BLaER1 treated with 17β-estradiol and CSF1 and Interleukin-3, amounts not matched to agents 10 nM and 100 nM (cell line): ENCODE measurements at regions not wholly inside any gene's neighbourhood (a gene's known extent, or its start where the extent isn't known, plus 50 kb on each side); places are given as distances from the start of the nearest gene placed in this dataset.

Experiments
- H3K27ac ChIP-seq, 11 experiments: shearing (Covaris generic); formaldehyde crosslinking; 2 replicates each; pipeline ENCODE4 v1.8.1; 2022
- H3K27me3 ChIP-seq, 11 experiments: shearing (Covaris generic); formaldehyde crosslinking; 2 replicates each; pipeline ENCODE4 v1.8.1; 2022
- H3K36me3 ChIP-seq, 11 experiments: shearing (Covaris generic); formaldehyde crosslinking; 2 replicates each; pipeline ENCODE4 v1.8.1; 2022
- H3K4me1 ChIP-seq, 10 experiments: shearing (Covaris generic); formaldehyde crosslinking; 2 replicates each; pipeline ENCODE4 v1.8.1; 2022
- H3K4me2 ChIP-seq, 11 experiments: shearing (Covaris generic); formaldehyde crosslinking; 2 replicates each; pipeline ENCODE4 v1.8.1; 2022
- H3K4me3 ChIP-seq, 10 experiments: shearing (Covaris generic); formaldehyde crosslinking; 2 replicates each; pipeline ENCODE4 v1.8.1; 2022
- H3K9ac ChIP-seq, 11 experiments: shearing (Covaris generic); formaldehyde crosslinking; 2 replicates each; pipeline ENCODE4 v1.8.1; 2022
- H3K9me3 ChIP-seq, 11 experiments: shearing (Covaris generic); formaldehyde crosslinking; replicated peaks in 1 of 11; 2 replicates each; pipeline ENCODE4 v1.8.1; 2022
- H4K20me1 ChIP-seq, 11 experiments: shearing (Covaris generic); formaldehyde crosslinking; 2 replicates each; pipeline ENCODE4 v1.8.1; 2022
- Cebpa-rat ChIP-seq, 11 experiments: shearing (Covaris generic); IDR thresholded peaks; 2 replicates each; pipeline ENCODE4 v1.8.1; 2022

GRCh38 chr6:139847457-139847813 is 473.0 kb upstream of the CITED2 start:
- Histone ChIP-seq H3K4me1 (peaks cover 0 to 19% (median 0%) of the 10 kb centered on the region in 10 experiments; a peak in 6 of 20 replicates), H3K36me3 (no peaks in the 10 kb centered on the region), H3K27me3 (no peaks in the 10 kb centered on the region), H3K9me3 (no peaks in the 10 kb centered on the region), H3K27ac (no peak overlapping the region), H3K9ac (no peak overlapping the region), H3K4me3 (no peak overlapping the region), H3K4me2 (no peak overlapping the region), H4K20me1 (no peaks in the 10 kb centered on the region)
- no peak for TF ChIP-seq Cebpa-rat (IDR thresholded peaks at IDR 0.05)

- H3K4me2 ChIP-seq: peak overlapping the region in 2 of 11 experiments; percentile 56 to 73; a peak in 4 of 22 replicates
- no peaks in the 10 kb centered on the region for H3K36me3 ChIP-seq
- H3K4me3 ChIP-seq: no peak overlapping the region
- H3K4me1 ChIP-seq: peaks cover under 1 to 24% (median 5%) of the 10 kb centered on the region in 10 experiments; a peak in 13 of 20 replicates
- H3K27ac ChIP-seq: peak overlapping the region in 2 of 11 experiments; percentile 5 to 14; a peak in 4 of 22 replicates
- no peak for TF ChIP-seq Cebpa-rat (IDR thresholded peaks at IDR 0.05)
- H3K9ac ChIP-seq: no peak overlapping the region
- H4K20me1 ChIP-seq: no peaks in the 10 kb centered on the region
- H3K27me3 ChIP-seq: no peaks in the 10 kb centered on the region
- no peaks in the 10 kb centered on the region for H3K9me3 ChIP-seq
Measured at GRCh38 chr6:139846538-139847456, 472.3 kb upstream of the CITED2 start.

- Histone ChIP-seq H3K4me1 (peaks cover 4 to 43% (median 16%) of the 10 kb centered on the region in 10 experiments; a peak in 16 of 20 replicates), H3K9me3 (no peaks in the 10 kb centered on the region), H4K20me1 (no peaks in the 10 kb centered on the region), H3K4me3 (no peak overlapping the region), H3K36me3 (no peaks in the 10 kb centered on the region), H3K4me2 (no peak overlapping the region), H3K27me3 (no peaks in the 10 kb centered on the region), H3K27ac (no peak overlapping the region), H3K9ac (no peak overlapping the region)
- no peak for TF ChIP-seq Cebpa-rat (IDR thresholded peaks at IDR 0.05)
Measured at GRCh38 chr6:139844907-139845306, 470.5 kb upstream of the CITED2 start.

- H3K9me3 ChIP-seq: peaks cover 0 to 16% (median 7%) of the 10 kb centered on the region in 11 experiments; a peak in 11 of 22 replicates
- H4K20me1 ChIP-seq: no peaks in the 10 kb centered on the region
- no peak for TF ChIP-seq Cebpa-rat (IDR thresholded peaks at IDR 0.05)
- H3K27me3 ChIP-seq: no peaks in the 10 kb centered on the region
- H3K36me3 ChIP-seq: no peaks in the 10 kb centered on the region
- H3K9ac ChIP-seq: peak overlapping the region in 4 of 11 experiments; percentile 26 to 47 (median 36); a peak in 4 of 22 replicates
- 0 out of 20 replicates have a peak overlapping the region, but pooled peaks of 1 of the 10 experiments have one; percentile 1 for H3K4me3 ChIP-seq
- H3K4me2 ChIP-seq: peak overlapping the region; percentile 4 to 72 (median 46); a peak in 18 of 22 replicates
- H3K4me1 ChIP-seq: peaks cover 4 to 53% (median 24%) of the 10 kb centered on the region in 10 experiments; a peak in 16 of 20 replicates
- peak overlapping the region in 8 of 11 experiments; percentile 38 to 74 (median 62); a peak in 15 of 22 replicates for H3K27ac ChIP-seq
Measured at GRCh38 chr6:139841794-139842215, 467.4 kb upstream of the CITED2 start.

GRCh38 chr6:139839506-139840156 is 465.2 kb upstream of the CITED2 start:
- no peaks in the 10 kb centered on the region for H4K20me1 ChIP-seq
- peaks cover 0 to 17% (median 7%) of the 10 kb centered on the region in 11 experiments; a peak in 11 of 22 replicates for H3K9me3 ChIP-seq
- H3K4me3 ChIP-seq: peak overlapping the region in 3 of 10 experiments; percentile 7 to 27 (median 20); a peak in 3 of 20 replicates
- no peaks in the 10 kb centered on the region for H3K36me3 ChIP-seq
- peak overlapping the region in 8 of 11 experiments; percentile 47 to 86 (median 73); a peak in 15 of 22 replicates for H3K27ac ChIP-seq
- TF ChIP-seq Cebpa-rat (IDR thresholded peaks at IDR 0.05): no peak
- no peaks in the 10 kb centered on the region for H3K27me3 ChIP-seq
- peak overlapping the region in 9 of 11 experiments; percentile 22 to 80 (median 66); a peak in 15 of 22 replicates for H3K4me2 ChIP-seq
- peaks cover 4 to 44% (median 24%) of the 10 kb centered on the region in 10 experiments; a peak in 16 of 20 replicates for H3K4me1 ChIP-seq
- H3K9ac ChIP-seq: peak overlapping the region in 6 of 11 experiments; percentile 20 to 64 (median 38); a peak in 8 of 22 replicates

- H3K36me3 ChIP-seq: no peaks in the 10 kb centered on the region
- no peaks in the 10 kb centered on the region for H4K20me1 ChIP-seq
- H3K27ac ChIP-seq: no peak overlapping the region
- TF ChIP-seq Cebpa-rat (IDR thresholded peaks at IDR 0.05): no peak
- H3K9me3 ChIP-seq: peaks cover 0 to 17% (median 7%) of the 10 kb centered on the region in 11 experiments; a peak in 11 of 22 replicates
- H3K27me3 ChIP-seq: no peaks in the 10 kb centered on the region
- H3K4me3 ChIP-seq: no peak overlapping the region
- H3K4me2 ChIP-seq: no peak overlapping the region
- H3K9ac ChIP-seq: no peak overlapping the region
- H3K4me1 ChIP-seq: peaks cover 0 to 8% (median 1%) of the 10 kb centered on the region in 10 experiments; a peak in 10 of 20 replicates
Measured at GRCh38 chr6:139834232-139834631, 459.8 kb upstream of the CITED2 start.

GRCh38 chr6:139833592-139833991 is 459.1 kb upstream of the CITED2 start:
- H3K27ac ChIP-seq: no peak overlapping the region
- no peak for TF ChIP-seq Cebpa-rat (IDR thresholded peaks at IDR 0.05)

GRCh38 chr6:139832493-139833305 is 458.3 kb upstream of the CITED2 start:
- H4K20me1 ChIP-seq: no peaks in the 10 kb centered on the region
- H3K4me2 ChIP-seq: no peak overlapping the region
- H3K36me3 ChIP-seq: no peaks in the 10 kb centered on the region
- H3K27ac ChIP-seq: no peak overlapping the region
- no peaks in the 10 kb centered on the region for H3K4me1 ChIP-seq
- H3K9ac ChIP-seq: no peak overlapping the region
- TF ChIP-seq Cebpa-rat (IDR thresholded peaks at IDR 0.05): no peak
- H3K4me3 ChIP-seq: no peak overlapping the region
- H3K9me3 ChIP-seq: peaks cover 0 to 6% (median 0%) of the 10 kb centered on the region in 11 experiments; a peak in 4 of 22 replicates
- no peaks in the 10 kb centered on the region for H3K27me3 ChIP-seq

More at GRCh38 chr6:139833592-139833991, 459.1 kb upstream of the CITED2 start:
- no peak overlapping the region for H3K9ac ChIP-seq
- H3K9me3 ChIP-seq: peaks cover 0 to 12% (median 2%) of the 10 kb centered on the region in 11 experiments; a peak in 11 of 22 replicates
- peaks cover 0 to 2% (median 0%) of the 10 kb centered on the region in 10 experiments; a peak in 5 of 20 replicates for H3K4me1 ChIP-seq
- no peaks in the 10 kb centered on the region for H3K36me3 ChIP-seq
- H3K4me3 ChIP-seq: no peak overlapping the region
- no peaks in the 10 kb centered on the region for H3K27me3 ChIP-seq
- H3K4me2 ChIP-seq: no peak overlapping the region
- no peaks in the 10 kb centered on the region for H4K20me1 ChIP-seq
